Posterior cingulate gyrus (tissue), 11 donors: ENCODE measurements at regions not wholly inside any gene's neighbourhood (a gene's known extent, or its start where the extent isn't known, plus 50 kb on each side); places are given as distances from the start of the nearest gene placed in this dataset.

ENCODE experiments used
- DNase-seq, 10 donors: peaks; one replicate each; pipeline versions ENCODE4 v3.0.0 to v3.0.0-alpha.2; 2020 to 2021; ENCODE audit warnings: mixed read lengths in 3 of 10
- intact Hi-C: fragments of 100-400 bp; cut with DNase I; formaldehyde crosslinking; loops from one replicate; pipeline ENCODE4 v1.15.1; 2023

DNA sequence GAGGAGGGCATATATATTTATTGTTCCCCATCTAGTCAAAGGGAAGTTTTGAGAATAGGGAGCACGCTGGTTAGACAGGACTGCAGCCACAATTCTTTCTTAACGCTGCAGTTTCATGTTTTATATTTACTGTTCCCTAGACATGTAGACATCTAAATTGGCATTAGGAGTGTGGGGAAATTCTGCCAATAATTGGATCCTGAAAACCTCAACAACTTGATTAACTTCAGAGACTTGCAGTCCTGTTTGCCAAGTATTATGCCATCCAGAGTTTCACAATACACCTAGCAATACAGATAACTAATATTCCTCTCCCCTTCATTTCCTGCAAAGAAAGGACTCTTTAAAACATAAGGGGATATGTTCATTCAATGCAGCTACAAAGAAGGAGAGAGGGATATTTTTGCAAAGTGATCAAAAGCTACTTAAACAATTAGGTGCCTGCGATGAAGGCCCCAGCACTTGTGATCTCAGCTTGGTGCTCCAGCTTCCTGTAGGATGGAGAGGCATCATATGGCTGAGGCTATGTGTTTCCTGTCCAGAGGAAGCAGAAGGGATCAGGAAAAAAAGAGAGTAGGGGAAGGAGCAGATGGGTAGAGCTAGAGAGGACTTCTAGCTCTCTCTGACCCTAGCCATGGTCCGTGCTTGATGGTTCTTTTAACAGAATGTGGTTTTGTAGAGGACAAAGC lies 264.4 kb downstream of the MTX2 start:
- no peak for DNase-seq
- intact Hi-C loops = no loop called here

DNA sequence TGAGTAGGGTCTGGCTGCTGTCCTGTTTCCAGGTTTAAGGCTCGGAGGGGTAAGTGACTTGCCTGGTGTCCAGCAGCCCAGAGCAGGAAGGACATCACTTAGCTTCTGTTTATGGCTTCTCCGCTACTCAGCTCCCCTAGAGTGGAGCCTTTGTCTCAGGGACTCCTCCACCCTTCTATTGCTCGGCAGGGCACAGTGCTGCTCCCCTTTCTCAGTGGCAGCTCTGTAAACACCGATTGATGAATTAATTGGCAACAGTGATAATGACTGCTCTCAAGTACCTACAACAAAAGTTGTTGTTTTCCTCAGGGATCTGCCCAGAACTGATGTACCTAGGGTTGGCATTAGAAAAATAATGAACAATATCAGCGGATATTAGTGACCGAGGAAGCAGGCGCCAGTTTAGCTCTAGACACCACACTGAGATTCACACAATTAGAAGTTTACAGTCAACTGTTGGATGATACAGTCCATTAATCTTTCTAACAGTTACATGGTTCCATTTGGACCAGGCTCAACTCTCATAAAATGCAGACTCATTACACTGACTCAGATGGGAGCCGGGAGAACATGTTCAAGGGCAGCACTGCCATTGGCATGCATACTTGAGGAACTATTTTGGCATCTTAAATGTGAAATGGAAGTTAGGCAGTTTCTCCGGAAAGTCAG lies 265.7 kb downstream of the MTX2 start:
- intact Hi-C loops = no loop called here
- DNase-seq = no peak

GRCh38 chr2:176535467-176536113 lies 266.3 kb downstream of the MTX2 start:
- intact Hi-C loops = no loop called here
- no peak for DNase-seq

DNA sequence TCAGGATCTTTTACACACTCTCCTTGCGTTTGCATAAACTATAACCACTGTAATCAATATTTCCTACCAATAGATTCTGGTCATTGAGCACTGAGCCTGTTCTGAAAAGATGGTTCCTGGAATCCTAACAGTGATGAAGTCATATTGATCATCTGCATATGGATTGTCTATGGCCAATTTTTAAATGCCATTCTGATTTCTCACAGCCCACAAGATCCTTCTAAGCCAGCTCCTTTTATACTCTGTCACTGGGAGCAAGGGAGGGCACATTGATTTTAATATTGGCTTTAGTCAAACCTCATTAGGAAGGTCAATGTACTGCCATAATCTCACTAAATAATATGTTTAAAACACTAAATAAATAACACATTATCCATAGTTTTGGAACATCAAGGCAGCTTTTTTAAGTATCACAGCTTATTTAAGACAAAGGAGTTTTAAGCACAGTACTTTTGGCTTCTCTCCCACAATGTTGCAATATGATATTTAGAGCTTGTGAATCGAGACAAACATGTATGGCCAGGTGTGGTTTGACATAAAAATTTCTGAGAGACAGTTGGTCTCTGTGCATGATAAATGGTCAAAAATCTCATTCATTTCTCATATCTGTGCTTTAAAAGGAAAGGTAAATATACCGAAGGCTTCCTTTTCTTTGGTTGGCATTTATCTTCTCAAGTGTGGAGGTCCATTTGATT lies 267.3 kb downstream of the MTX2 start:
- no peak for DNase-seq
- intact Hi-C loops = no loop called here

GRCh38 chr2:176537932-176538331 lies 268.7 kb downstream of the MTX2 start:
- no peak for DNase-seq
- intact Hi-C loops = no loop called here

- intact Hi-C loops = no loop called here
- DNase-seq = no peak
These were observed 271.8 kb downstream of the MTX2 start for GRCh38 chr2:176540995-176541394.

GRCh38 chr2:176542476-176542875 lies 273.2 kb downstream of the MTX2 start:
- DNase-seq = no peak
- intact Hi-C loops = no loop called here

- intact Hi-C loops = no loop called here
- no peak for DNase-seq
These were observed 275.3 kb downstream of the MTX2 start for GRCh38 chr2:176544557-176544956.

GRCh38 chr2:176544991-176545956 lies 276.0 kb downstream of the MTX2 start:
- DNase-seq = no peak
- intact Hi-C loops = no loop called here

GRCh38 chr2:176546550-176546949 lies 277.3 kb downstream of the MTX2 start:
- intact Hi-C loops = no loop called here
- DNase-seq = no peak

GRCh38 chr2:176552501-176553135 lies 283.4 kb downstream of the MTX2 start:
- intact Hi-C loops = loop anchor here (5.0 kb wide), 2 partner anchors 95 to 100 kb away; no protein-coding TSS in a partner anchor
- DNase-seq = no peak

DNA sequence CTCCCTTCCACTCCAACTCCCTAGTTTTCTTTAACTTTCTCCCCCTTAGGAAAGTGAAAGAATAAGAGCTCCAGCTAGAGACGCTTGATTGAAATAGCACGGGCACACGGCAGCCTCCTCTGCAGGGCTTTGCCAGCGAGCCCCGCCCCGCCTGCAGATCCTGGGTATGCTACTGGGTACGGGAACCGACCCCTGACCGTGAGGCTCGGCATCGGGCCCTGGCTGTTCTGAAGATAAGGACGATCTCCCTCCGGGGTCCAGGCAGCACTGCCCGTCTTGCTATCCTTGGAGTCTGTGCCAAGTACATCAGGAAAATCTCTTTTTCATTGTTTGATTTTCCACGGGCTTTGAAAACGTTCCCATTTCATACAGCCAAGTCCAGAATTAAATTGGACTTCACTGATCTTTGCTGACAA lies 284.5 kb downstream of the MTX2 start:
- peak; percentile 21 to 94 (median 64) for DNase-seq
- intact Hi-C loops = loop anchor here (1.0 to 5.0 kb wide), 3 partner anchors 96 to 413 kb away; no protein-coding TSS in a partner anchor

DNA sequence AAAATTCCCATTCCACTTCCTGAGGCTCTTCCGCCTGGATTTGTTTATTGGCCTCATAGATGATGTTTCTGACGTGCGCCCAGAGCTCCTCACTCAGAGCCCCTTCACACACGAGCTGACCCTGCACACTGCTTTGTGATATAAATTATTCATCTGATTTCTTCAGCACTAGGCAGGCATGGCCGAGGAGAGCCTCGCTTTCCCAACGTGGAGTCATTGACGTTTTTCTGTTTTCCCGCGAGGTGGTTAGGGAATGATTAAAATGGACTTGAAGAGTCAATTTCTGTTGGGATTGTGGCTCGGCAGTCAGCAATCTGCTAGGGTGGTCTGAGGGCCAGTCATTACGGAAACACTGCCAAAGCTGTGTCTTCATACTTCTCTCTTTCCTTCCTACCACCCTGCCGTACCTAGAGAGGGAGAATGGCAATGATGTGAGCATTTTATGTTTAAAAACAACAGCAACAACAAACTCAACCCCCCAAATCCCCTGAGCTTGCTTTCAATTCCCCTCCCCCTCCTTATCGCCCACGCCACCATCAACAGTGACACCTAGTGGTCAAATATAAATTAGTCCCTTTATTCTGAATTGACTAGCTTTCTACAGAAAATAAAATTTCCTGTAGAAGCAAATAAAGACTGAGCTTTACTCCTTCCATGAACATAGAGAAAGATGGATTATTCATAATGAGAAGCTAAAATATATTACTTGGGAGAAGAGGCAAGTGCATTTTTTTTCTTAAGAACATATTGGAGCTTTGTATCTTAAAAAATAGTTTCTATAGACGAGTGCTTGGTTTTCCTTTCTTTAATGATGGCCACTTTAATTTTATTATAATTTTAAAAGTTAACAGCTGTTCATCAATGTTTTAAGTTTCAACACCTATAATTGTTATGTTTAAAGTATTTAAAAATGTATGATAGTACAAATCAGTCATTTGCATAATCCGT lies 285.1 kb downstream of the MTX2 start:
- DNase-seq = peak in 7 of 10 donors; percentile 8 to 74 (median 26)
- intact Hi-C loops = loop anchor here (1.0 to 5.0 kb wide), 3 partner anchors 97 to 414 kb away; no protein-coding TSS in a partner anchor

DNA sequence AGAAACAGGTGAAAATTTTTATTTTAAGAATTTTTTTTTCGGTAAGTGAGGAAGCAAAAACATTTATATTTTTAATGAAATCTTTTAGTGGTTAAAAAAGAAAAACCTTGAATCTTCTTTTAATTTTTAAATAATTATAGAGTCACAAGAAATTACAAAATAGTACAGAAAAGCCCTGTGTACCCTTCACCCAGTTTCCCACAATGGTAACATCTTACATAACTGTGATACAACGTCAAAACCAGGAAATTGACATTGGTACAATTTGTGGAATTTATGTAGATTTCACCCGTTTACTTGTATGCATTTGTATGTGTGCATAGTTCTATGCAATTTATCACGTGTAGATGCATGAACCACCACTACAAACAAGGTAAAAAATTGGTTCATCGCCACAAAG lies 285.9 kb downstream of the MTX2 start:
- DNase-seq = no peak
- intact Hi-C loops = no loop called here

GRCh38 chr2:176555781-176556180 lies 286.5 kb downstream of the MTX2 start:
- intact Hi-C loops = no loop called here
- DNase-seq = peak in 1 of 10 donors; percentile 61

- intact Hi-C loops = no loop called here
- no peak for DNase-seq
These were observed 287.1 kb downstream of the MTX2 start for GRCh38 chr2:176556373-176556772.

DNA sequence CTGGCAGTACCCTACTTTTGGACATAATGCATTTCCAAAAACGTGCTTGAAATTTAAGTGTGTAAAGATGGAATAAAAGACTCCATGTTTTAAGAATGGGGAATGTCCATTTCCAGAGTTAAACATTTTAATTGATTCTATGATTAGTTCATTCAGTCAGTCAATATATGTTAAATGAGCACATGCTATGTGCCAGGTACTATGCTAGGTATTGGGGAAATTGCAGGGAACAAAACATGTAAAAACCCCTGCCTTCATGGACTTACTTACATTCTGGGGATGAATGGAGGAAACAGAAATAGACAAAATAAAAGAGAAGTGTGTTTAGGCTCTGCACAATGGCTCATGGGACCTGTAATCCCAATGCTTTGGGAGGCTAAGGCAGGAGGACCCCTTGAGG lies 288.6 kb downstream of the MTX2 start:
- intact Hi-C loops = no loop called here
- DNase-seq = no peak

DNA sequence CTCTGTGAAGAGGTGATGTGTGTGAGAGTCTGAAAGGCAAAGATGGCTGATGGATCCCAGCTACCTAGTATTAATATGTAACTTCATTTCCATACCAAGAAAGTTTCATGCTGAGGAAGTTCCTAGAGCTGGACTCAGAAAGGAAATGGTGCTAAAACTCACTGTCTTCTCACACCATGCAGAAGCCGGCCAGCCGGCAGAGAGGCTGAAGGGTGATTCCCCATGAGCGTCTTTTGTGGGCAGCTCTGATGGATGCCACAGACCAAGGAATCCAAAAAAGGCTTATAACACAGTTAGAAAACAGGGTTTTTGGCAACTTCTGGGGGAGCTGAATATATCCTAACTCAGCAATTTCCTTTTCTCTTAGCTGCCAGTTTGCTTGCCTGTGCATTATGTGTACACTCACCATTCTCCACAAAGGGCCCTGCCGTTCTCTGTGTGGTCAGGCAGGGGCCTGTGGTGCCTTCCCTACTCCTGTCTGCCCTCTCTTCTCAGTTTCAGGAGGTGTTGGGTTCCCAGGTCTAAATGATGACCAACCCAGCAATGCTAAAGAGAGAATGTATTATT lies 289.4 kb downstream of the MTX2 start:
- no peak for DNase-seq
- intact Hi-C loops = no loop called here
